Esophagus muscularis mucosa (tissue), 3 donors: ENCODE measurements at regions not wholly inside any gene's neighbourhood (a gene's known extent, or its start where the extent isn't known, plus 50 kb on each side); places are given as distances from the start of the nearest gene placed in this dataset.

Experiments
- CTCF ChIP-seq, 3 experiments: fragments of 200-600 bp in 2 of 3; fragments of 450-650 bp in 1 of 3; sonication (generic) in 2 of 3; IDR thresholded peaks; one replicate each; pipeline ENCODE4 v1.5.1; 2017 to 2019; ENCODE audit warnings: antibody characterized with exemption in 3 of 3, mild to moderate bottlenecking in 2 of 3, moderate library complexity in 1 of 3
- POLR2A ChIP-seq: fragments of 450-650 bp; IDR thresholded peaks from one replicate; pipeline ENCODE4 v1.6.1; 2017; ENCODE audit warnings: antibody characterized with exemption, moderate library complexity, mild to moderate bottlenecking, low read depth
- POLR2AphosphoS5 ChIP-seq, 2 donors: sonication (generic); formaldehyde crosslinking; IDR thresholded peaks; one replicate each; pipeline ENCODE4 v1.6.1; 2017; ENCODE audit warnings: antibody characterized with exemption in 2 of 2

- TF ChIP-seq CTCF (IDR thresholded peaks at IDR 0.05) (no peak), POLR2A (no peak), POLR2AphosphoS5 (IDR thresholded peaks at IDR 0.05) (no peak)
Observed at GRCh38 chr2:181829230-181829629, 62.3 kb upstream of the ITPRID2 start.
